GM12878 (cell line): ENCODE measurements at regions not wholly inside any gene's neighbourhood (a gene's known extent, or its start where the extent isn't known, plus 50 kb on each side); places are given as distances from the start of the nearest gene placed in this dataset.

ENCODE experiments used
- ATAC-seq: fragments of 200-7000 bp; cut with Tn5 transposase; 3 replicates; pipeline ENCODE4 v1.9.1; 2020; ENCODE audit warnings: mild to moderate bottlenecking, moderate library complexity
- BruUV-seq: library from RNA; stranded (reverse); fragments of 400-500 nt; replicated peaks from 2 replicates; lab custom pipeline; 2021; lab: Mats Ljungman, UMichigan
- CTCF ChIA-PET: fragments of 300-600 bp; sonication (Branson Sonifier 250); formaldehyde crosslinking; extraction: SDS; loops from one replicate; lab custom pipeline; 2021; ENCODE audit warnings: inconsistent platforms; lab: Yijun Ruan, JAX
- POLR2A ChIA-PET: fragments of 350-600 bp; formaldehyde crosslinking; extraction: SDS; loops from one replicate; lab custom pipeline; 2021; ENCODE audit warnings: inconsistent platforms; lab: Charles Lee
- RAD21 ChIA-PET: fragments of 300-600 bp; sonication (Branson Sonifier 250); formaldehyde crosslinking; loops from one replicate; lab custom pipeline; 2023; ENCODE audit warnings: antibody characterized with exemption; ENCODE audit not compliant: unreplicated experiment; lab: Charles Lee
- SMC1A ChIA-PET: fragments of 300-600 bp; sonication (Branson Sonifier 250); formaldehyde crosslinking; loops from one replicate; lab custom pipeline; 2023; ENCODE audit not compliant: unreplicated experiment, uncharacterized antibody; lab: Charles Lee
- DNase-seq: peaks from one replicate; pipeline ENCODE4 v3.0.0-alpha.2; 2011; ENCODE audit warnings: low read depth, low spot score
- FAIRE-seq: peaks from 3 replicates; lab custom pipeline; 2011; peaks lifted over from hg19 to GRCh38; lab: Jason Lieb, UNC
- H2AFZ ChIP-seq: 2 replicates; pipeline ENCODE4 v1.6.0; 2011; ENCODE audit warnings: low read depth, low read length, control low read depth; ENCODE audit not compliant: control insufficient read depth
- H3K27ac ChIP-seq: 2 replicates; pipeline ENCODE4 v1.5.1; 2011; ENCODE audit warnings: control low read depth; ENCODE audit not compliant: control insufficient read depth, insufficient read depth
- H3K27me3 ChIP-seq, 2 experiments: replicated peaks in 1 of 2; 2 replicates each; pipeline versions ENCODE4 v1.6.0 to v1.6.1; 2011; ENCODE audit warnings: low read length in 1 of 2; ENCODE audit not compliant: control insufficient read depth in 2 of 2, insufficient read depth in 2 of 2
- H3K36me3 ChIP-seq, 2 experiments: 2 replicates each; pipeline ENCODE4 v1.5.1; 2011; ENCODE audit warnings: low read length in 1 of 2; ENCODE audit not compliant: control insufficient read depth in 2 of 2, insufficient read depth in 2 of 2
- H3K4me1 ChIP-seq: 2 replicates; pipeline ENCODE4 v1.6.1; 2011; ENCODE audit warnings: mild to moderate bottlenecking, low read length, moderate library complexity, mixed read lengths; ENCODE audit not compliant: control insufficient read depth, insufficient read depth
- H3K4me2 ChIP-seq: 2 replicates; pipeline ENCODE4 v1.6.0; 2011; ENCODE audit warnings: control low read depth; ENCODE audit not compliant: control insufficient read depth, insufficient read depth
- H3K4me3 ChIP-seq: fragments of 200-600 bp; sonication (generic); 2 replicates; pipeline ENCODE4 v1.5.1; 2016
- H3K79me2 ChIP-seq: 2 replicates; pipeline ENCODE4 v1.6.0; 2011; ENCODE audit warnings: low read length; ENCODE audit not compliant: control insufficient read depth, insufficient read depth
- H3K9ac ChIP-seq: 2 replicates; pipeline ENCODE4 v1.8.0; 2011; ENCODE audit warnings: low read length, control low read depth, mixed read lengths; ENCODE audit not compliant: control insufficient read depth, insufficient read depth
- H3K9me3 ChIP-seq: replicated peaks from 3 replicates; pipeline ENCODE4 v1.5.1; 2011; ENCODE audit warnings: mild to moderate bottlenecking, low read length; ENCODE audit not compliant: control insufficient read depth, insufficient read depth
- H4K20me1 ChIP-seq: 2 replicates; pipeline ENCODE4 v1.6.0; 2011; ENCODE audit not compliant: control insufficient read depth, insufficient read depth
- BCLAF1 ChIP-seq: fragments of 450-650 bp; IDR thresholded peaks from 2 replicates; pipeline ENCODE4 v1.6.1; 2017; ENCODE audit warnings: antibody characterized with exemption, mild to moderate bottlenecking, moderate library complexity
- CBX5 ChIP-seq: sonication (generic); IDR thresholded peaks from 2 replicates; pipeline ENCODE4 v1.6.1; 2016; ENCODE audit warnings: low read depth, moderate library complexity, mild to moderate bottlenecking, inconsistent platforms
- CHD2 ChIP-seq: IDR thresholded peaks from 2 replicates; pipeline ENCODE4 v1.6.1; 2011; ENCODE audit warnings: low read depth, low read length, improper control_type of control experiment, borderline replicate concordance
- CUX1 ChIP-seq: IDR thresholded peaks from 2 replicates; pipeline ENCODE4 v1.6.1; 2012; ENCODE audit warnings: improper control_type of control experiment, low read depth, low read length; ENCODE audit not compliant: insufficient replicate concordance
- EZH2 ChIP-seq: IDR thresholded peaks from 2 replicates; pipeline ENCODE4 v1.6.1; 2012; ENCODE audit warnings: low read depth, mild to moderate bottlenecking, control low read depth, inconsistent platforms, low read length, borderline replicate concordance; ENCODE audit not compliant: control insufficient read depth
- FOS ChIP-seq: IDR thresholded peaks from 3 replicates; pipeline ENCODE4 v1.6.1; 2011; ENCODE audit warnings: borderline replicate concordance; ENCODE audit not compliant: insufficient read length; ENCODE audit errors: extremely low read depth
- HDAC2 ChIP-seq: fragments of 200-600 bp; sonication (generic); IDR thresholded peaks from 2 replicates; pipeline ENCODE4 v1.6.1; 2017
- HDAC6 ChIP-seq: fragments of 200-600 bp; sonication (generic); IDR thresholded peaks from one replicate; pipeline ENCODE4 v1.8.0; 2017; ENCODE audit warnings: antibody characterized with exemption; ENCODE audit not compliant: unreplicated experiment
- IKZF2 ChIP-seq, 2 experiments: fragments of 450-650 bp; IDR thresholded peaks; 2 replicates each; pipeline ENCODE4 v1.6.1; 2017; ENCODE audit warnings: mild to moderate bottlenecking in 2 of 2, moderate library complexity in 2 of 2
- LARP7 ChIP-seq: fragments of 450-650 bp; IDR thresholded peaks from 2 replicates; pipeline ENCODE4 v1.6.1; 2017; ENCODE audit warnings: mild to moderate bottlenecking
- NR2F1 ChIP-seq: fragments of 450-650 bp; conservative IDR thresholded peaks from 2 replicates; pipeline ENCODE4 v1.6.1; 2017; ENCODE audit warnings: mild to moderate bottlenecking
- RCOR1 ChIP-seq: conservative IDR thresholded peaks from 2 replicates; pipeline ENCODE4 v1.6.1; 2012; ENCODE audit warnings: low read depth, low read length, improper control_type of control experiment
- RUNX3 ChIP-seq: IDR thresholded peaks from 2 replicates; pipeline ENCODE4 v1.6.1; 2012; ENCODE audit warnings: low read length, inconsistent platforms
- SP1 ChIP-seq: IDR thresholded peaks from one replicate; pipeline ENCODE4 v1.6.1; 2011; ENCODE audit warnings: low read depth, low read length
- YY1 ChIP-seq: IDR thresholded peaks from 2 replicates; pipeline ENCODE4 v1.6.1; 2011; ENCODE audit warnings: low read depth, mild to moderate bottlenecking, low read length
- WGBS: methylation state at CpG from one replicate; pipeline ENCODE4 v1.1.6; 2016; ENCODE audit warnings: low lambda C conversion rate; ENCODE audit not compliant: insufficient replicate concordance, insufficient coverage; ENCODE audit errors: missing lambda C conversion rate; 5-methylcytosine and 5-hydroxymethylcytosine counted together
- in situ Hi-C: fragments of 300-500 bp; cut with MboI; formaldehyde crosslinking; loops from 9 replicates; pipeline ENCODE4 v1.14.3; 2018; ENCODE audit warnings: mixed read lengths
- intact Hi-C: fragments of 100-400 bp; cut with micrococcal nuclease; formaldehyde crosslinking; loops from one replicate; pipeline ENCODE4 v1.14.2; 2022; ENCODE audit not compliant: unreplicated experiment

DNA sequence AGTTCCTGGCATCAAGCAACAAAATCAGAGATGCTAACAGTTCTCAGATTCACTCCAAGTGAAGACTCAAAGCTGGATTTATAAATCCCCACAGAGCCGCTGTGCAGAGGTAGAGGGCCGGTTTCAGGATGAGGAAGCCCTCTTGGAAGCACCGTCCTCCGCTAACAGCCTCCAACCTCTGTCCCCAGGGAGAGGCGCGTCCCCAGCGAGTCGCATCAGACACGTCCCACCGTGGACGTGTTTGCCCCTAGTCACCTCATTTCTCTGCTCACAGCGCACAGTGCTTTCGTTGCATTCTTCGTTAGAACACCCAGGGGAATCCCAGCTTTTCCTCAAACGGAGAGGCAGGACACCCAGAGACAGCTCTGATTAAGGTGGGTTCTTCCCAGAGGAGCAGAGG lies 642.9 kb downstream of the BRD1 start (continued):
- TF ChIP-seq SP1 (no peak), CBX5 (no peak), NR2F1 (no peak), RCOR1 (no peak), HDAC6 (no peak), FOS (no peak), BCLAF1 (no peak)
- TF ChIP-seq, all 136 proteins: peak for 0

DNA sequence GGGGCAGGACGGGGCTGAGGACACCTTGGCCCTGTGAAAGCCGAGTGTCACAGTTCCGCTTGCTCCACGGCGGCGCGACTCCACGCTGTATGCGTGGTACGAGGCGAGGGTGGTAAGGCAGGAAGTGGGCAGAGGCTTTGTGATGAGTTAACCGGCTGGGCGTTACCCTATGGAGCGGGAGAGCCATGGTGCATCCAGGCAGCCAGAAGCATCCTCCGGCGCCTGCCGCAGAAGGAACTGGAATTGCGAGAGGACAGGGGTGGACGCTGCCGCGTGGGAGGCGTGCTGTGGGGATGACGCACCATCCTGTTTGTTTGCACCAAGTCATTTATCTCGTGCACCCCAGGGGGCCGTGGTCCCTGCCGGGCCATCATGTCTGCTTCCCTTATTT lies 643.9 kb downstream of the BRD1 start:
- Histone ChIP-seq H3K4me1 (no peaks in the 10 kb centered on the region), H4K20me1 (no peaks in the 10 kb centered on the region), H3K27me3 (no peaks in the 10 kb centered on the region), H3K79me2 (no peaks in the 10 kb centered on the region), H3K4me3 (no peak overlapping the region), H3K9ac (no peak overlapping the region), H3K36me3 (no peaks in the 10 kb centered on the region), H3K9me3 (no peaks in the 10 kb centered on the region; the same call in 2 of the 3 replicates), H3K27ac (no peak overlapping the region), H2AFZ (no peak overlapping the region), H3K4me2 (no peak overlapping the region)
- ChIA-PET CTCF (no interaction called here), SMC1A (no interaction called here), RAD21 (no interaction called here), POLR2A (no interaction called here)
- ATAC-seq (no peak), FAIRE-seq (no peak), DNase-seq (no peak)
- in situ Hi-C loops: no loop called here
- intact Hi-C loops: no loop called here
- BruUV-seq: no TSS peak
- 57% methylated on average over 21 of the region's 26 CpGs for WGBS
- TF ChIP-seq RUNX3 (no peak), HDAC2 (no peak), EZH2 (no peak), YY1 (no peak), IKZF2 (IDR thresholded peaks at IDR 0.05) (no peak), LARP7 (no peak), HDAC6 (no peak), CHD2 (no peak), CUX1 (no peak)
